NT2/D1 (cell line): ENCODE measurements at regions not wholly inside any gene's neighbourhood (a gene's known extent, or its start where the extent isn't known, plus 50 kb on each side); places are given as distances from the start of the nearest gene placed in this dataset.

Source experiments
- DNase-seq: peaks from one replicate; pipeline ENCODE4 v3.0.0-alpha.2; 2011; ENCODE audit warnings: low read depth, low spot score
- H3K27me3 ChIP-seq: 2 replicates; pipeline ENCODE4 v1.6.0; 2011; ENCODE audit warnings: mild to moderate bottlenecking; ENCODE audit not compliant: insufficient read length, insufficient read depth
- H3K36me3 ChIP-seq: 2 replicates; pipeline ENCODE4 v1.6.1; 2011; ENCODE audit warnings: mild to moderate bottlenecking, low read length, mixed read lengths; ENCODE audit not compliant: insufficient read depth, insufficient read length
- H3K4me1 ChIP-seq: 2 replicates; pipeline ENCODE4 v1.5.1; 2011; ENCODE audit not compliant: insufficient read depth, insufficient read length
- H3K4me3 ChIP-seq: 2 replicates; pipeline ENCODE4 v1.5.1; 2011; ENCODE audit warnings: low read depth; ENCODE audit not compliant: insufficient read length
- H3K9ac ChIP-seq: 2 replicates; pipeline ENCODE4 v1.6.0; 2011; ENCODE audit warnings: low read depth; ENCODE audit not compliant: insufficient read length
- H3K9me3 ChIP-seq: 2 replicates; pipeline ENCODE4 v1.5.1; 2011; ENCODE audit warnings: mild to moderate bottlenecking, low read length; ENCODE audit not compliant: insufficient read depth
- SUZ12 ChIP-seq: IDR thresholded peaks from 2 replicates; pipeline ENCODE4 v1.6.1; 2011; ENCODE audit not compliant: insufficient read length, insufficient read depth; ENCODE audit errors: extremely low read depth
- YY1 ChIP-seq: IDR thresholded peaks from 2 replicates; pipeline ENCODE4 v1.6.1; 2011; ENCODE audit not compliant: insufficient read length, insufficient read depth
- ZNF274 ChIP-seq: IDR thresholded peaks from 2 replicates; pipeline ENCODE4 v1.6.1; 2011; ENCODE audit warnings: mild to moderate bottlenecking, low read depth, low read length

- Histone ChIP-seq H3K4me3 (no peak overlapping the region), H3K9me3 (no peaks in the 10 kb centered on the region), H3K27me3 (no peaks in the 10 kb centered on the region), H3K36me3 (no peaks in the 10 kb centered on the region), H3K4me1 (no peaks in the 10 kb centered on the region), H3K9ac (no peak overlapping the region)
- TF ChIP-seq ZNF274 (no peak), YY1 (no peak), SUZ12 (no peak)
- DNase-seq: no peak
Measured at GRCh38 chr22:48346911-48347310, 1480.8 kb downstream of the BRD1 start.

GRCh38 chr22:48346311-48346710, 1481.4 kb downstream of the BRD1 start:
- no peak for TF ChIP-seq SUZ12
- TF ChIP-seq ZNF274: no peak
- TF ChIP-seq YY1: no peak
- H3K9me3 ChIP-seq: no peaks in the 10 kb centered on the region
- no peak overlapping the region for H3K9ac ChIP-seq
- H3K4me3 ChIP-seq: no peak overlapping the region
- peaks cover 3% of the 10 kb centered on the region for H3K4me1 ChIP-seq
- no peaks in the 10 kb centered on the region for H3K27me3 ChIP-seq
- no peaks in the 10 kb centered on the region for H3K36me3 ChIP-seq
- DNase-seq: no peak

- H3K4me3 ChIP-seq: no peak overlapping the region
- TF ChIP-seq SUZ12: no peak
- TF ChIP-seq YY1: no peak
- no peak for TF ChIP-seq ZNF274
- H3K9me3 ChIP-seq: no peaks in the 10 kb centered on the region
- DNase-seq: no peak
- H3K9ac ChIP-seq: no peak overlapping the region
- no peaks in the 10 kb centered on the region for H3K36me3 ChIP-seq
- peaks cover 6% of the 10 kb centered on the region for H3K4me1 ChIP-seq
- H3K27me3 ChIP-seq: no peaks in the 10 kb centered on the region
Measured at GRCh38 chr22:48345631-48346030, 1482.0 kb downstream of the BRD1 start.

- no peaks in the 10 kb centered on the region for H3K27me3 ChIP-seq
- DNase-seq: no peak
- no peak overlapping the region for H3K9ac ChIP-seq
- no peaks in the 10 kb centered on the region for H3K36me3 ChIP-seq
- peaks cover 17% of the 10 kb centered on the region for H3K4me1 ChIP-seq
- H3K4me3 ChIP-seq: no peak overlapping the region
- H3K9me3 ChIP-seq: no peaks in the 10 kb centered on the region
- no peak for TF ChIP-seq SUZ12
- TF ChIP-seq ZNF274: no peak
- TF ChIP-seq YY1: no peak
Measured at GRCh38 chr22:48343461-48343860, 1484.2 kb downstream of the BRD1 start.

- H3K4me3 ChIP-seq: no peak overlapping the region
- no peak for DNase-seq
Measured at GRCh38 chr22:48342732-48343131, 1484.9 kb downstream of the BRD1 start.

GRCh38 chr22:48342016-48342415, 1485.7 kb downstream of the BRD1 start:
- H3K36me3 ChIP-seq: no peaks in the 10 kb centered on the region
- H3K4me1 ChIP-seq: peaks cover 17% of the 10 kb centered on the region
- TF ChIP-seq ZNF274 (no peak), SUZ12 (no peak), YY1 (no peak)
- H3K9ac ChIP-seq: no peak overlapping the region
- H3K9me3 ChIP-seq: no peaks in the 10 kb centered on the region
- H3K4me3 ChIP-seq: no peak overlapping the region
- no peaks in the 10 kb centered on the region for H3K27me3 ChIP-seq
- no peak for DNase-seq

More at GRCh38 chr22:48342732-48343131, 1484.9 kb downstream of the BRD1 start:
- no peak for TF ChIP-seq SUZ12
- no peak for TF ChIP-seq ZNF274
- TF ChIP-seq YY1: no peak
- H3K9me3 ChIP-seq: no peaks in the 10 kb centered on the region
- no peak overlapping the region for H3K9ac ChIP-seq
- H3K4me1 ChIP-seq: peaks cover 17% of the 10 kb centered on the region
- H3K27me3 ChIP-seq: no peaks in the 10 kb centered on the region
- no peaks in the 10 kb centered on the region for H3K36me3 ChIP-seq

- Histone ChIP-seq H3K4me3 (no peak overlapping the region), H3K9ac (peak overlapping the region; percentile 50), H3K36me3 (no peaks in the 10 kb centered on the region), H3K4me1 (peaks cover 17% of the 10 kb centered on the region), H3K9me3 (no peaks in the 10 kb centered on the region), H3K27me3 (no peaks in the 10 kb centered on the region)
- TF ChIP-seq ZNF274 (no peak), SUZ12 (no peak), YY1 (no peak)
- no peak for DNase-seq
Measured at GRCh38 chr22:48340727-48341709, 1486.7 kb downstream of the BRD1 start.
